HepG2 (cell line): ENCODE measurements at regions not wholly inside any gene's neighbourhood (a gene's known extent, or its start where the extent isn't known, plus 50 kb on each side); places are given as distances from the start of the nearest gene placed in this dataset.

Experiments used
- ATAC-seq: fragments of 200-7000 bp; cut with Tn5 transposase; 3 replicates; pipeline ENCODE4 v1.9.1; 2020; ENCODE audit warnings: mild to moderate bottlenecking, moderate library complexity
- BruUV-seq: library from RNA; stranded (reverse); fragments of 400-500 nt; replicated peaks from 2 replicates; lab custom pipeline; 2021; lab: Mats Ljungman, UMichigan
- CTCF ChIA-PET: fragments of 300-600 bp; formaldehyde crosslinking; extraction: SDS; loops from one replicate; lab custom pipeline; 2021; ENCODE audit warnings: low total read pairs, inconsistent platforms, low intra/inter-chr PET ratio; lab: Yijun Ruan, JAX
- POLR2A ChIA-PET: fragments of 350-600 bp; sonication (Branson Sonifier 250); formaldehyde crosslinking; loops from one replicate; lab custom pipeline; 2020; ENCODE audit warnings: antibody characterized with exemption, inconsistent platforms; lab: Yijun Ruan, JAX
- DNase-seq: peaks from one replicate; pipeline ENCODE4 v3.0.0-alpha.2; 2015; ENCODE audit warnings: low spot score
- FAIRE-seq: peaks from 3 replicates; lab custom pipeline; 2011; peaks lifted over from hg19 to GRCh38; lab: Jason Lieb, UNC
- H2AFZ ChIP-seq: one replicate; pipeline ENCODE4 v1.6.1; 2011; ENCODE audit warnings: low read length, inconsistent platforms
- H3K27ac ChIP-seq: fragments of 300-600 bp; 3 replicates; pipeline ENCODE4 v1.8.0; 2011; ENCODE audit warnings: mixed run types, mild to moderate bottlenecking, mixed read lengths, low read length, inconsistent platforms; ENCODE audit not compliant: insufficient read depth; ENCODE audit errors: extremely low read length
- H3K27me3 ChIP-seq, 2 experiments: fragments of 200-600 bp in 1 of 2; 2 replicates in 1 of 2; 3 replicates in 1 of 2; pipeline versions ENCODE4 v1.6.0 to v1.8.0; 2011; ENCODE audit warnings: low read length in 2 of 2, mild to moderate bottlenecking in 2 of 2, moderate library complexity in 2 of 2, inconsistent platforms in 1 of 2; ENCODE audit not compliant: insufficient read depth in 2 of 2, control insufficient read depth in 1 of 2
- H3K36me3 ChIP-seq, 2 experiments: fragments of 200-600 bp in 1 of 2; replicated peaks in 1 of 2; 2 replicates in 1 of 2; 3 replicates in 1 of 2; pipeline versions ENCODE4 v1.5.1 to v1.8.0; 2011; ENCODE audit warnings: low read length in 2 of 2, inconsistent platforms in 1 of 2; ENCODE audit not compliant: insufficient read depth in 2 of 2, control insufficient read depth in 1 of 2
- H3K4me1 ChIP-seq: 2 replicates; pipeline ENCODE4 v1.5.1; 2012; ENCODE audit warnings: low read length, inconsistent platforms; ENCODE audit not compliant: insufficient read depth
- H3K4me2 ChIP-seq: 2 replicates; pipeline ENCODE4 v1.6.0; 2011; ENCODE audit warnings: low read depth, low read length, inconsistent platforms
- H3K4me3 ChIP-seq, 3 experiments: fragments of 200-600 bp in 1 of 3; sonication (generic), shearing (Covaris generic) in 1 of 3; replicated peaks in 1 of 3; 2 replicates each; pipeline ENCODE4 v1.5.1; 2011 to 2016; ENCODE audit warnings: low read length in 3 of 3, inconsistent platforms in 2 of 3, low read depth in 2 of 3, mild to moderate bottlenecking in 2 of 3, control low read depth in 1 of 3, mixed read lengths in 1 of 3; ENCODE audit not compliant: insufficient read depth in 1 of 3
- H3K79me2 ChIP-seq: one replicate; pipeline ENCODE4 v1.6.1; 2011; ENCODE audit warnings: low read length, inconsistent platforms; ENCODE audit not compliant: insufficient read depth
- H3K9ac ChIP-seq: 2 replicates; pipeline ENCODE4 v1.6.0; 2011; ENCODE audit warnings: mild to moderate bottlenecking, low read depth, low read length, inconsistent platforms; ENCODE audit not compliant: insufficient read depth
- H3K9me3 ChIP-seq: 2 replicates; pipeline ENCODE4 v1.5.1; 2012; ENCODE audit warnings: mild to moderate bottlenecking, low read length
- H4K20me1 ChIP-seq: 2 replicates; pipeline ENCODE4 v1.6.0; 2011; ENCODE audit warnings: inconsistent platforms, mild to moderate bottlenecking, low read length, moderate library complexity; ENCODE audit not compliant: insufficient read depth
- ATF4 ChIP-seq, 2 experiments: fragments of 450-650 bp in 1 of 2; sonication (generic) in 1 of 2; formaldehyde crosslinking; IDR thresholded peaks; 2 replicates each; pipeline versions ENCODE4 v1.5.0 to v1.8.0; 2020 to 2022; ENCODE audit warnings: mild to moderate bottlenecking in 1 of 2, missing genetic modification reagents in 1 of 2
- BCL6 ChIP-seq: IDR thresholded peaks from 2 replicates; pipeline ENCODE4 v1.6.1; 2016; ENCODE audit warnings: missing genetic modification reagents, missing compliant biosample characterization
- CREM ChIP-seq, 2 experiments: sonication (generic) in 1 of 2; formaldehyde crosslinking in 1 of 2; IDR thresholded peaks; 2 replicates each; pipeline versions ENCODE4 v1.4.0 to v1.6.1; 2016 to 2020; ENCODE audit warnings: antibody characterized with exemption in 1 of 2, mild to moderate bottlenecking in 1 of 2, missing genetic modification reagents in 1 of 2
- EP300 ChIP-seq, 3 experiments: sonication (generic) in 1 of 3; formaldehyde crosslinking in 1 of 3; IDR thresholded peaks; 2 replicates each; pipeline versions ENCODE4 v1.5.1 to v1.6.1; 2011 to 2020; ENCODE audit warnings: low read depth in 2 of 3, low read length in 2 of 3, borderline replicate concordance in 1 of 3, improper control_type of control experiment in 1 of 3, mild to moderate bottlenecking in 1 of 3, missing genetic modification reagents in 1 of 3, moderate library complexity in 1 of 3
- ETV5 ChIP-seq: IDR thresholded peaks from 2 replicates; pipeline ENCODE4 v1.6.1; 2018; ENCODE audit warnings: missing biosample characterization, missing genetic modification reagents, inconsistent platforms, borderline replicate concordance
- FOXA1 ChIP-seq, 2 experiments: fragments of 450-650 bp in 1 of 2; sonication (generic) in 1 of 2; formaldehyde crosslinking in 1 of 2; IDR thresholded peaks; 2 replicates each; pipeline versions ENCODE4 v1.4.0 to v1.6.1; 2016 to 2020; ENCODE audit warnings: missing genetic modification reagents in 1 of 2
- GABPA ChIP-seq, 2 experiments: IDR thresholded peaks; 2 replicates each; pipeline ENCODE4 v1.6.1; 2011 to 2016; ENCODE audit warnings: low read depth in 2 of 2, low read length in 1 of 2, missing biosample characterization in 1 of 2, missing genetic modification characterization in 1 of 2
- GFI1 ChIP-seq: sonication (generic); formaldehyde crosslinking; IDR thresholded peaks from 2 replicates; pipeline ENCODE4 v1.5.0; 2020; ENCODE audit warnings: missing genetic modification reagents, mild to moderate bottlenecking, borderline replicate concordance
- PATZ1 ChIP-seq: sonication (generic); formaldehyde crosslinking; IDR thresholded peaks from 2 replicates; pipeline ENCODE4 v1.4.0; 2020; ENCODE audit warnings: missing genetic modification reagents
- RAD21 ChIP-seq: fragments of 450-650 bp; formaldehyde crosslinking; IDR thresholded peaks from 2 replicates; pipeline ENCODE4 v1.5.0; 2020; ENCODE audit warnings: mild to moderate bottlenecking
- SIX1 ChIP-seq: sonication (generic); formaldehyde crosslinking; IDR thresholded peaks from 2 replicates; pipeline ENCODE4 v1.4.0; 2020; ENCODE audit warnings: missing genetic modification reagents, borderline replicate concordance
- SOX13 ChIP-seq, 3 experiments: fragments of 450-650 bp in 1 of 3; sonication (generic) in 1 of 3; formaldehyde crosslinking in 1 of 3; IDR thresholded peaks in 2 of 3; conservative IDR thresholded peaks in 1 of 3; 2 replicates each; pipeline versions ENCODE4 v1.5.0 to v1.6.1; 2016 to 2020; ENCODE audit warnings: antibody characterized with exemption in 1 of 3, mild to moderate bottlenecking in 1 of 3, missing compliant biosample characterization in 1 of 3, missing genetic modification reagents in 1 of 3, moderate library complexity in 1 of 3
- SP5 ChIP-seq: IDR thresholded peaks from 2 replicates; pipeline ENCODE4 v1.6.1; 2016; ENCODE audit warnings: low read depth, borderline replicate concordance
- TBX2 ChIP-seq: sonication (generic); formaldehyde crosslinking; IDR thresholded peaks from 2 replicates; pipeline ENCODE4 v1.5.0; 2020; ENCODE audit warnings: missing genetic modification reagents, mild to moderate bottlenecking, borderline replicate concordance
- ZNF432 ChIP-seq: sonication (generic); formaldehyde crosslinking; IDR thresholded peaks from 2 replicates; pipeline ENCODE4 v1.5.0; 2020; ENCODE audit warnings: missing genetic modification reagents, mild to moderate bottlenecking, borderline replicate concordance
- WGBS: methylation state at CpG from one replicate; pipeline ENCODE4 v1.1.6; 2017; ENCODE audit warnings: low lambda C conversion rate; 5-methylcytosine and 5-hydroxymethylcytosine counted together
- in situ Hi-C: cut with HindIII; loops from 2 replicates; pipeline ENCODE4 v1.10.0; 2017; ENCODE audit warnings: low pct_unique_long_range_greater_than_20kb; ENCODE audit not compliant: extremely low pct_ligation_motif_present
- intact Hi-C: fragments of 100-400 bp; cut with micrococcal nuclease; formaldehyde crosslinking; loops from one replicate; pipeline ENCODE4 v1.10.0; 2022; ENCODE audit not compliant: unreplicated experiment
- TF ChIP-seq, protein P1 (sequence below): sonication (generic); formaldehyde crosslinking; IDR thresholded peaks from 2 replicates; pipeline ENCODE4 v1.4.0; 2020; ENCODE audit warnings: missing genetic modification reagents

- Histone ChIP-seq H3K4me1 (peaks cover 21% of the 10 kb centered on the region), H4K20me1 (no peaks in the 10 kb centered on the region), H3K27ac (no peak overlapping the region), H2AFZ (no peak overlapping the region), H3K27me3 (peaks cover 4 to 41% of the 10 kb centered on the region in 2 experiments; a peak in 4 of 5 replicates), H3K4me2 (peak overlapping the region; percentile 46), H3K9ac (no peak overlapping the region), H3K9me3 (0 out of 2 replicates have a peak, but pooled peaks cover 5% of the 10 kb centered on the region), H3K4me3 (no peak overlapping the region), H3K79me2 (no peaks in the 10 kb centered on the region), H3K36me3 (no peaks in the 10 kb centered on the region)
- DNase-seq (peak; percentile 79), FAIRE-seq (peak; percentile 52), ATAC-seq (peak; percentile 69)
- 8% methylated on average over 15 of the region's 21 CpGs for WGBS
- TF ChIP-seq RAD21 (CRISPR knock-in tag), result no peak
- 0 out of 2 replicates have a peak, but pooled peaks have one; percentile 32 for TF ChIP-seq TBX2 (CRISPR knock-in tag)
- TF ChIP-seq ZNF432 (CRISPR knock-in tag), result no peak
- TF ChIP-seq ETV5 (CRISPR knock-in tag), result peak; percentile 31; the same call in 1 of the 2 replicates
- peak; percentile 34; the same call in 1 of the 2 replicates for TF ChIP-seq BCL6 (CRISPR knock-in tag)
- TF ChIP-seq GABPA (IDR thresholded peaks at IDR 0.05; ENCODE audit: low read depth, low read length), result 0 out of 2 replicates have a peak, but pooled peaks have one; percentile 10
- TF ChIP-seq GABPA (CRISPR knock-in tag; IDR thresholded peaks at IDR 0.05; ENCODE audit: low read depth), result 0 out of 2 replicates have a peak, but pooled peaks have one; percentile 33
- TF ChIP-seq GFI1 (CRISPR knock-in tag), result no peak
- 0 out of 4 replicates have a peak, but pooled peaks of 1 of the 2 experiments have one; percentile 25 for TF ChIP-seq ATF4 (CRISPR knock-in tag; IDR thresholded peaks at IDR 0.05)
- TF ChIP-seq SP5, result peak; percentile 49; the same call in 1 of the 2 replicates
- TF ChIP-seq CREM (IDR thresholded peaks at IDR 0.05), result peak; percentile 15; the same call in 1 of the 2 replicates
- TF ChIP-seq CREM (CRISPR knock-in tag; IDR thresholded peaks at IDR 0.05), result no peak
- TF ChIP-seq PATZ1 (CRISPR knock-in tag), result peak; percentile 11; the same call in 1 of the 2 replicates
- no peak for TF ChIP-seq FOXA1 (IDR thresholded peaks at IDR 0.05)
- peak; percentile 7; the same call in 1 of the 2 replicates for TF ChIP-seq FOXA1 (CRISPR knock-in tag; IDR thresholded peaks at IDR 0.05)
- no peak for TF ChIP-seq SOX13 (IDR thresholded peaks at IDR 0.05)
- peak in 1 of 2 experiments; percentile 10; a peak in 1 of 4 replicates for TF ChIP-seq SOX13 (CRISPR knock-in tag; conservative IDR thresholded peaks at IDR 0.05 in 1 of 2, IDR thresholded peaks at IDR 0.05 in 1 of 2)
- peak; percentile 50; the same call in 1 of the 2 replicates for TF ChIP-seq SIX1
- peak in 1 of 2 experiments; percentile 8; a peak in 1 of 4 replicates for TF ChIP-seq EP300 (IDR thresholded peaks at IDR 0.05; ENCODE audit: low read depth in 2 of 2, low read length in 2 of 2)
- no peak; the same call in 1 of the 2 replicates for TF ChIP-seq EP300 (CRISPR knock-in tag; IDR thresholded peaks at IDR 0.05; ENCODE audit: borderline replicate concordance)
- TF ChIP-seq, protein P1, sequence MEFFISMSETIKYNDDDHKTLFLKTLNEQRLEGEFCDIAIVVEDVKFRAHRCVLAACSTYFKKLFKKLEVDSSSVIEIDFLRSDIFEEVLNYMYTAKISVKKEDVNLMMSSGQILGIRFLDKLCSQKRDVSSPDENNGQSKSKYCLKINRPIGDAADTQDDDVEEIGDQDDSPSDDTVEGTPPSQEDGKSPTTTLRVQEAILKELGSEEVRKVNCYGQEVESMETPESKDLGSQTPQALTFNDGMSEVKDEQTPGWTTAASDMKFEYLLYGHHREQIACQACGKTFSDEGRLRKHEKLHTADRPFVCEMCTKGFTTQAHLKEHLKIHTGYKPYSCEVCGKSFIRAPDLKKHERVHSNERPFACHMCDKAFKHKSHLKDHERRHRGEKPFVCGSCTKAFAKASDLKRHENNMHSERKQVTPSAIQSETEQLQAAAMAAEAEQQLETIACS (CRISPR knock-in tag), result no peak
- intact Hi-C loops, result no loop called here
- ChIA-PET POLR2A (no interaction called here), CTCF (no interaction called here)
- in situ Hi-C loops, result no loop called here
- BruUV-seq, result no TSS peak
These were observed 100.3 kb upstream of the NCOR2 start for GRCh38 chr12:124667506-124668326.
